HT-29 (cell line): ENCODE measurements at regions not wholly inside any gene's neighbourhood (a gene's known extent, or its start where the extent isn't known, plus 50 kb on each side); places are given as distances from the start of the nearest gene placed in this dataset.

ENCODE experiments used
- DNase-seq: peaks from one replicate; pipeline ENCODE4 v3.0.0-alpha.2; 2015; ENCODE audit warnings: low spot score

DNA sequence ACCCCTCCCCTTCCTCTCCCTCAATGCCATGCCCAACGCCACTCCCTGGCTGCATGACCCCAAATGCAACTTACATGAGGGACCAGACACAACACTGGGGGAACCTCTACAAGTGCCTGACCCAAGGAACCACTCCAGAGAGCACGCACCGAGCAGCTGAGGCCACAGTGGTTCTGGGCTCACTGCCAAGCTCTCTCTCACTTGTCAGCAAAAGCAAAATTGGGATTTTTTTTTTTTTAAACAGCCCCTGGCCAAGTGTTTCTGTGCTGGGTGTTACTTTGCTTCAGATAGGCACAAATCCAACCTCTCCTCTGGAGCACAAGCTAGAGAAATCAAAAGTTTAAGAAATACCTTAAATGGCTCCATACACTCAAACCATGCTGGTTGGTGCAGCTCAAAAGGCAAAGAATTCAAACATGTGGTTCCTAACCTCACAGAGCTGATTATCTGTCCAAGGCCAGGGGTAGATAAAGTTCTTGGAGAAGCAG is 363.0 kb downstream of the SETD4 start:
- DNase-seq, result no peak

DNA sequence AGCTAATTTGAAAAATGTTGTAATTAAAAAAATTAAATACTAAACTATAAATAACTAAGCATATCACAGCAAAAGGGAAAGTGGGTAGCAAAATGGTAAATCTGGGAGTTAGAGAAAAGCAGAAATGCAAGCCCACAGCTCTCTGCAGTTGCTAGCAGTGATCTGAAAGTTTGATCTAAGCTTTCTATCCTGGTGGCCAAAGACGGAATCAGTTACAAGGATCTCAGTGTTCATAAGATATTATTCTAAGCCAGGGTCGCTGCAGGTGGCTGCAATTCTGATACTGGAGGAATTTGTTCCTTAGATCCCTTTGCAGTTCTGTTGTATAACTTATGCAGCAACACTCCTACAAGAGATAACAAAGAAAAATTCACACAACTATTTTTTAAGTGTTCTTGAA is 363.7 kb downstream of the SETD4 start:
- no peak for DNase-seq

DNA sequence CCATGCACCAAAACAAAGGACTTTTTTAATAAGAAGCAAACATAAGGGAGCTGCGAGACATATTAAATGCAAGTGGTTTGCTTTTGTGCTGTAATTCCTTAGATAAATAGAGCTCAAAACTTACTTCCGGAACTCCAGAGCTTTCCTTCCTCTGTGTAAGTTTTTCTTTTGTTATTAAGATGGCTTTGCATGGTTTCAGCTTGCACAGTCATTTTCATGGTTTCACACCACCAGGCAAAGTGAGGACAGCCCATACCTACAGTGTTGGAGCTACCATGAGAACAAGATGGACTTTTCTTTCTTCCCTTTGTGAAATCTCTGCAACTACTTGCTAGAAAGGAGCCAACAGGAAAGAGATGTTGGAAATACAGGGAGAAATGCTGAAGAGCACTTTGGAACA is 368.0 kb downstream of the SETD4 start:
- no peak for DNase-seq

DNA sequence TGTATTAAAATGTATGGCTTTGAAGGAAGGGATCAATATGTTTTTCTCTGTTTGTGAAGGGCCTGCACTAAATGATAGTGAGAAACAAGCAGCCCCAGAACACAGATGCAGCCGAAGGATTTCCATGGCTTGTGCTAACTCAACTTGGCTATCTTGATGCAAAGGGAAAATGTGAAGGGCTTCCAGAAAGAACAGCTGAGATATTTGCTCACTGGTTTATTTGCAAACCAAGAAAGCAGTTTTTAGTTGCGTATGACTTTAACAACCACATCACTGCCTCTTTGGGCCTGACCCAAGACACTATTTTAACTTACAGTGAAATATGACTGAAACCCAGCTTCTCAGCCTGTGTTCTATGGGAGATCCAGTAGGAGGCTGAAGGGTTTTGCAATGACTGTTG is 369.9 kb downstream of the SETD4 start:
- DNase-seq, result no peak

DNA sequence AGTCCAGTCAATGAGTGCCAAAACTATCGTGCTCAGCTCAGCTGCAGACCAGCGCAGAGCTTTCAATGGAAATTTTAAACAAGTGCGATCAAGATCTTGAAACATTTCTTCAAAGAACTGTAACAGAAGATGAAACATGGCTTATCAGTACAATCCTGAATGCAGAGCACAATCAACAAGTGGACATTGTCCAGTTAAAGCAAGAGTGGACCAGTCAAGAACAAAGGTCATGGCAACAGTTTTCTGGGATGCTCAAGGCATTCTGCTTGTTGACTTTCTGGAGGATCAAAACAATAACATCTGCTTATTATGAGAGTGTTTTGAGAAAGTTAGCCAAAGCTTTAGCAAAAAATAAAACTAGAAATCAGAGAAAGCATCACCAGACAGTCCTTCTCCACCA is 374.2 kb downstream of the SETD4 start:
- DNase-seq, result no peak

DNA sequence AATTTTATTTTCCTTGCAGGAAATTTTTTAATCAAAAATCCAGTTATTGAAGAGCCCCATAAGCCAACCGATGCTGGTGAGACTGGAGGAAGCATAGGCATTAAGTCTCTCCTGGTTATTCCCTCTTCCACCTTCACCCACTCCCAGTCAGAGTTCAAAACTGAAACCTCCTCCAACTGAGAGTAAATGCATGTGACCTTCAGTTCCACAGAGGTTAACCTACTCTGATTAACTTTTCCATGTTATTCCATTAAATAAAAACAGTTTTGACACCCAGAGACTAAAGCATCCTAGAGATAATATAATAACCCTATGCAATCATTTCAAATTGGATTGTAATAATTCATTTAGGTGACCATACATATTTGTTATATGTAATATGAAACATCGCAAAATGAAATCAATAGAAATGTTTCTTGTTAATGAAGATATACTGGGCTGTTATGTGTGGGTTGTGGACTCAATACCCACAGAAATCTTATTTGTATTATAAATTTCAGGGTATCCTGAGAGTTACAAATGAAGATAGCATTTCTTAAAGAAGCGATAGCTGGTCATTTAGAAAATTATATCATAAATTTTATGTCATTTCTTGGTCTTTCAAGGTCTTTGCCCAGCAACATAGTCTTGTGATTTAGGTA is 376.5 kb downstream of the SETD4 start:
- DNase-seq, result no peak

DNA sequence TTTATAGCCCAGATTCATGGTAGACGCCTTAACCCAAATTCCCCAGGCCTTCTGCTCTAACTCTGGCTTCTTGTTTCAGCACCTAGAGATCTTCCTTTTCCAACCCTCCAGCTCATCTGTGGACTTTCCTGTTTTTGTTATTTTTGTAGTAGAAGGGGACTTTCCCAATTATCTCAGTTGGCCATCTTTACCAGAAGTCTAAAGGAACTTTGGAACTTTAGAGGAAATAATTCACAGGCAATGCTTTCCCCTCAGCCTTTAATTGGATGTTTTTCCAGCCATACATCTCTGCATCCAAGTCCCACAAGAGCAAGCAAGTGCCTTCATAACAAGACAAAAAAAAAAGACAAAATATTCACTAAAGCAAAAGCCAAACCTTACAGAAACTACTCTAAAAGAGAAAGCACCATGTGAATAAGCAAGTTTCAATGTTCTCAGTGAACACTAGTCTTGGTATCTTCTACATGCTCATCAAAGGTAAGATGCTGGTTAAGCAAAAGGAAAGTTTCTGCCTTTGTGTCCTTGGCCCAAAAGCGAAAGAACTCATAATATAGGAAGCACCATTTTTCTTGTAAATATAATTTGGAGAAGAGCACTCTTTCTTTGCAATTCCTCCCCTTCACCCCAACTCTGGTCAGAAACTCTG is 377.3 kb downstream of the SETD4 start:
- DNase-seq, result no peak

DNA sequence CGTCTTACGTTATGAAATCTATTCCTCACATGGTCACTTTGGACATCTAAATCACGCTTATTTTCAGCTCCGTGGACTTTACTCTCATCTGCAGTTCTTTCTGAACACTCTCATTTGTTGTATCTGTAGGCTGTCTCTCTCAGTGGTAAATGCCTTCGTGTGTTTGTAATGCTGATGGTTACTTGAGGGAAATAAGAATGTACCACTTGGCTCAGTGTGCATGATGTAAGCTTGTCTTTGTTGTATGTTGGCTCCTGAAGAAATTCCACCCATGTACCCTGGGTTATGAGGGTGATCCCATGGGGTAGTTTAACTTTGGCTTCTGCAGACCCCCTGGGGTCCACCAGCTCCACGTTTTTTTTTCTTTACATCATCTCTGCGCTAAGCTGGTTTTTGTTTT is 378.4 kb downstream of the SETD4 start:
- no peak for DNase-seq

DNA sequence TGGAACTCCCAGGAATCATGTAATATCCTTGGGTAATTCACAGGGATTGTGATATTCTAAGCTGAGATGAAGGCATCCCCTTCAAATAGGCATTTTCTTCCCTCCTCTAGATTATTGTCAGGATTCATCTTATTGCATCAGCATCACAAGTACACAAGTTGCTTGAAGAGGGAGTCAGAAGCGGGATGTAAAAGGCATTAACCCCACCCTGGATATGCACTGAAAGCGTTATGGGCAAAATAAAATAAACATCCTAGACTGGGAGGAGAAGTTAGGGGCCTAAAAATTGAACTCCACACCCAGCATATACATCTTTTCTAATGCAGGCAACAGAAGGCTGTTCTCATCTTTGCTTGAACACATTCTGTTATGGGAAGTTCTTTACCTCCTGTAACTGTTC is 381.2 kb downstream of the SETD4 start:
- DNase-seq, result no peak

DNA sequence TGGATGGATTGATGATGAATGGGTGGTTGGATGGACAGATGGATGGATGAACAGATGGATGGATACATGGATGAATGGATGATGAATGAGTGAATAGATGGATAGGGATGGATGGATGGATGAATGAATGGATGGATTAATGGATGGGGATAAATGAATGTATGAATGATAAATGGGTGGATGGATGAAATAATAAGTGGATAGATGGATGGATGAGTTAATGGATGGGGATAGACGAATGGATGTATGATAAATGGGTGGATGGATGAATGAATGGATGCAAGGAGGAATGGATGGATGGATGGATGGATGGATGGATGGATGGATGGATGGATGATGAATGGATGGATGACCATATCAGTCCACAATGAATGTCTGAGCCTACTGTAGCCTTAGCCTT is 381.9 kb downstream of the SETD4 start:
- DNase-seq, result no peak

DNA sequence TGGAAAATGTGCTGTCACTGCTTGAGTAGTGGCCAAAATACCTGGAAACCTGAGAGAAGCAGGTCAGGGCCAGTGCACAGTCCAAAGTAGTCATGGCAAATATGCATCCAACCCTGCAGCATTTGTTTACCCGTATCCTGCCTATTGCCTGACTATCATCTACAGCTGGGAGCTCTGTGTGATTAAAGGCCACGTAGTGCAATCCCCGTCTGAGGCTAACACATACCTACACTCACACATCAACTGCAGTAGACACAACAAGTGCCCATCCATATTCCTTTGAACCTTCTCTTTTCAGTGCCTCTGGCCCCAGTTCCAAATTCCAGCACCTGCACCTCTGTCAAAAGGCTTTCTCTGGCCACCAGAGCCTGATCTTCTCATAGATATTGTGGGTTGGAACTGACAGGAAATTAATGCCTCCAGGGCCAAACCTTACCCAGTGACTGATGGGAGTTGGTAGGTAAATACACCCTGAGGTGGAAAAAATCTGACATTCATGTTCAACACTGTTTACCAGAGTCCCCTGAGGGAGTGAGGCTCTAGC is 383.0 kb downstream of the SETD4 start:
- DNase-seq, result no peak

DNA sequence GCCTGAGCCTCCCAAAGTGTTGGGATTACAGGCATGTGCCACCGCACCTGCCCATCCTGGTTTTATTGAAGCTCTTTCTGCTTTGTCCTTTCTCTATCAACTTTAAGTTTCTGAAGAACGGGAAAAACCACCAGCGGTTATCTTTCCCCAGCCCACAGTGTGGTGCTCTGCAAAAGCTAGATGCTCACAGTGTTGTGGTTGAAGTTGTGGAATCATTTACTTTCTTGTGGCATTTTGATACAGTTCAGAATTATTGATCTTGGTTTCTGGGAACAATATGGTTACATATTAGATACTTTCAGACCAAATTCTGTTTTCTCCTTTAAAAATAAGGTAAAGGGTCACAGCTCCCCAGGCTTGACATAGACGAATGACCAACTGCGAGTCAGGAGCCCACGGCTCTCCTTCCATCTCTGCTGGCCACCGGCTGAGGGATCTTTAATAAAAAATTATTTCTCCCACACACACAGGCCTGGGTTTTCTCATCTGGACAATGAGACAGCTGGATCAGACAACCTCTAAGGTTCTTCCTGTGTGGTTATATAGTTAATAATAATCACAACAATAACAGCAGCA is 385.3 kb downstream of the SETD4 start:
- no peak for DNase-seq

DNA sequence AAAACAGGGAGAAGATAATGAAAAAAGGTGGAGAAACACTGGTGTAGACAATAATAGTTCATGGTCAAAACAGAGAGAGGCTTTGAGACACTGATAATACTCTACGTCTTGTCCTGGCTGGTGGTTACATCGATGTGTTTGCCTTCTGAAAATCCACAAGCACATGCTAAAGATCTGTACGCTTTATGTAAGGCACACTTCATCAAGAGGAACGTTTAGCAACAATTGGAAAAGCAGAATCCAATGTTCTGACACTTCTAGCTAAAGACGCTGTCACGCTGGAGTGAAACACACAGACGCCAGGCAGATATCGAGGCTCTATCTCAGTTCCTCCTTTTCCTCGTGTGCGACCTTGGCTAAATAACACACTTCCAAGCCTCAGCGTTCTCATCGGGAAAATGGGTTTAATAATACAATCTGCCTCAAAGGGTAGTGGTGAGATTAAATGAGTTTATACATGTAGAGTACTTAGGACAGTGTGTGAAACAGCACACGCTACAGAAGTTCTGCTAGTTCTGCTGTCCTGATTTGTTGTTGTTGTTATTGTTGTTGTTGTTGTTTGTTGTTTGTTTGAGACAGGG is 386.1 kb downstream of the SETD4 start:
- no peak for DNase-seq

DNA sequence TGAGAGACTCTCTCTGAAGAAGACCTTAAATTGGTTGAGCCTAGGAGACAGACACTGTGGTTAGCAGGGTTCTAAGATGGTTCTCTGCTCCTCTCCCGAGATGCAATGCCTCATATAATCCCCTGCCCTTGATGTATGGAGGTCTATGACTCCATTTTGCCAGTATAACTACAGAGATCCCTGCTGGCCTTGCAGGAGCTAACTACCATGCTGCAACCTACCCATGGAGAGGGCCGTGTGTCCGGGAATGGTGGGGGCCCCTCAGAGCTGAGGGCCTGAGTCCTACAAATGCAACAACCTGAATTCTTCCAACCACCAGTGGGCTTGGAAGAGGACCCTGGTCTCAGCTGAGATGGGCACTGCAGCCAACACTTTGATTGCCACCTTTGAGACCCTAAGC is 388.0 kb downstream of the SETD4 start:
- DNase-seq, result no peak

DNA sequence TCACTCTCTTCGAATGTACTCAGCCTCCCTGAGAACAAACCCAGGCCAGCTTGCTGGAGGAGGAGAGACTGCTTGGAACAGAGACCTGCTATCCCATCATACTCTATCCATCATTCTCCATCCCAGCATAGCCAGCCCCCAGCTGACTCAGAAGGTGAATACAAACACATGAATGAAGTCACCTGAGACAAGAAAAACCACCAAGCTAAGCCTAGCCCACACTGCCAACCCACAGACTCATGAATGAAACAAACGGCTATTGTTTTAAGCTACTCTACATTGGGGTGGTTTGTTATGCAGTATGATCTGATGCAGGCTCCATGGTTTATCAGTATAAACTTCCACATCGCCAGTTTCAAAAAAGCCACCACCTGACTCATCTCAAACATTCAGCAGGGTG is 395.6 kb downstream of the SETD4 start:
- DNase-seq, result no peak

DNA sequence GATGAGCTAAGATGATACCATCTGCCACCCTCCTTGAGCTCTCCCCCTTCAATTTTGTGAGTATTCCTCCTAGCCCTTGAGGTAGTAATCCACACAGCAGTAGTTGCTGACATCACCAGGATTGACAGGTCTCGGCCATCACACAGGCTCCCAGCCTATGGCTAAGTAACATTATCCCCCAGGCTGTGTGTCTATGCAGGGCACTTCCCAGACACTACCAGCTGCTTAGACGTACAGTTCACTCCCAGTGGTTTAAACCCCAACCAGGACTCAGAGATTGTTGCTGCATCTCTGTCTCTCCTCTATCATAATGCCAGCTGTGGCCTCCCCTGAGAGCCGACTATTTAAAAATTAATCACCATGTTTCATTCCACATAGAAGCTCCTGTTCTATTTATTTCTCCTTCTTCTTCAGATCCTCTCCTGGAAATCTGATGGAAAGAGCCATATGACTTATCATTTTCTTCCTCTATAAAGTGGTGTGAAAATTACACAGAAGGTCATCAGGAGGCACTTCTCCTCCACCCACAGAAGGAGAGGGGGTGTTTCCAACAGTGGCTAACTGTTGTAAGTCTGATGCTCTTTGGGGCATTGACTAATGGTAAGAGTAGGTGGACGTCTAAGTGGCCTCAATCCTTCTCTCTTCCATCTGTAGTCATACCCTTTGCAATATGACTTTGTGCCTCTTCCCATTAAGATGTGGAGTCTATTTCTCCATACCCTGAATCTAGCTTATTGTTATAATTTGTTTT is 396.3 kb downstream of the SETD4 start:
- no peak for DNase-seq

DNA sequence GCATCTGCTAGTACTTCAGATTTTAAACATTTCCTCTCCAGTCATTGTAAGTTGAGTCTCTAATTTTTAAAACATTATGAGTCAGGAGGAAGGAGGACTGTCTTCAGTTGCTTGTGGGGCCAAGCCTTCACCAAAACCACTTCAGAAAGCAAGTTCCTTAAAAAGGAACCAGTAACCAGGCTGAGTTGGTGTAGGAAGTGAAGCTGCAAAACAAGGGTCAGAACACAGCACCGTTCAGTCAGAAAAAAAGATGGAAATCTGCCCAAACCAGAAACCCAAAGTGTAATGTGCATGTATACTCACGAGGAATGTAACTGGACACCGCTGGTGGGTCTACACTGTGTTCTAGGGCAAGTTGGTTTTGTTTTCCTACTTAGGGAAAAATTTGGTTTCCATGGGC is 402.1 kb downstream of the SETD4 start:
- no peak for DNase-seq

DNA sequence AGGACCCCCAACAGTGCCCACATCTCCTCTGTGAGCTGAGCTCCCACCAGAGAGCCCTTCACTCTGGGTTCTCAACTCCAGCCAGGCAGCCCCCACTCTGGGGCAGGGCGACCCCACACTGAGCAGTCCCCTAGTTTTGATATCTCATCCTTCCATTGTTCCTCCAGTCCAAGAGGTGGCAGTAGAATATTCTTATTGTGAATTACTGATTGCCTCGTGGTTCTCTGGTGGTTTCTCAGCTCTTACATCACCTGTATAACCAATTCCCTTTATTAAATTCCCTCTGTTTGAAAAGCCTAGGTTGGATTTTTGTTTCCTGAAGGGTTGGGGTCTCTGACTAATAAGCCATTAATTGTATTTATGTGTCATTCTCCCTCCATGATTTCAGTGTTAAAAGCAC is 407.5 kb downstream of the SETD4 start:
- no peak for DNase-seq

DNA sequence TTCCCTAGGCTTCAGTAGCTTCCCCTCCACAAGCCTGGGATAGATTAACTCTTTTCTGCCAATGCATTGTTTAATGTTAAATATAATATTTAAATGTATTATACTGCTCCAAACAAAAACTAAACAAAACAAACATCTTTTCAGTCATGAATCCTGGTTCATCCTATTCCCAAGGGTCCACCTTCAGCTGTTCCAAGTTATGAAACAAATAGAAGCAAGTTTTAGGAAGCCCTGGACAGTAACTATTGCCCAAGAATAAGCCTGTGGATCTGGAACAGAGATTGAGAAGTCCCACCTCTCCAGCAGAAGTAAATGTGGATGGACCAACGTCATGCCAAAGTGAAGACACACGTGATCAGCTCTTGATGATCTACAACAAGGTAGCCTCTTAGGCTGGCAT is 408.1 kb downstream of the SETD4 start:
- DNase-seq, result no peak

DNA sequence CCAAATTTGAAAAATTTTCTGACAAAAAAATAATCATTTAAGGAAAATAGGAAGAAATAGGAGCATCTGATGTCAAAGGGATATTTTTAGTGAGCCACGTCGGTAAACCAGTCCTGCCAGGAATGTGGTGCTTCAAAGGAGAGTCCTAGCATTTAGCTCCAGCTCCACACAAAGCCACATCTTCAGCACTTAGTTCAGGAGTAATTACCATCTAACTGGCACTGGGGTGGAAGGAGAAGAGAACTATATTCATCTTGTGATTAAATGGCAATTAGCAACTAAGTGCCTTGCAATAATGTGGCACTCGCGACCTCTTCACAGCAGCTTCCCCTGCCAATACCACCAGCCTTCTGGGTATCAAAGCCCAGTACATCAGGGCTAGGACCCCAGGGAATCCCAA is 409.1 kb downstream of the SETD4 start:
- no peak for DNase-seq

DNA sequence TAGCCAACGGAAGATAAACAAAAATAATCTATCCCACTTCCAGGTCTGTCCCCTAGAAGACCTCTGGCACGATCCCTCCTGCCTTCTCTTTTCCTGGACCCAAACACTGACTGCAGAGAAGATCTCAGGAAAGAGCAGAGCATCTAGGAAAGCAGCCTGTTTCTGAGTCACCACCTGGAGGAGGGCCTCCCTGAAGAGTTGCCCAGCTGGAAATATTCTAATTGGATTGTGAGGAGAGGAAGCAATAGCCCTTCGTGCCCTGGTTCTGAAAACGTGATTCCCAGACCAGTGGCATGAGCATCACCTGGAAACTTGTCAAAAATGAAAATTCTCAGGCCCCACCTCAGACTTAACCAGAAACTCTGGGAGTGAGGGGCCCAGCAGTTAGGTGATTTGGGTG is 411.1 kb downstream of the SETD4 start:
- DNase-seq, result no peak

DNA sequence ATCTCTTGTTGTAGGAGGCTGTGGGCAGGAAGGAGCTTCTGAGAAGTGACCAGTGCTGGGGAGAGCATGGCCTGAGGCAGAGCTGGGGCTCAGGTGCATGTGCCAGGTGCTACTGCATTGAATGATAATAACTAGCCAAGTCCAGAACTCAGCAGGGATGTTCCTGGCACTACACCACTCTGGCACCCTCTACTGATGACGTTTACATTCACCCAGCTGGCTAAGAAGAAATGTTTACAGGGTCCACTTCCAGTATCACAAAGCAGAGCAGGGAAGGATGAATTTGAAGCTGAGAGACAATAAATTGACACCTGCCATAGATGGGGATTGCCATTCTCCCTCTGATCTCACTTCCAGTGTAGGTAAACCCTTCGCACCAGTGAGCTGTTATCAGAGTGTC is 411.8 kb downstream of the SETD4 start:
- DNase-seq, result no peak
